K562 (cell line): ENCODE measurements at regions not wholly inside any gene's neighbourhood (a gene's known extent, or its start where the extent isn't known, plus 50 kb on each side); places are given as distances from the start of the nearest gene placed in this dataset.

Source experiments
- CTBP1 ChIP-seq: fragments of 450-650 bp; IDR thresholded peaks from 2 replicates; pipeline ENCODE4 v1.6.1; 2016; ENCODE audit warnings: borderline replicate concordance
- DNMT1 ChIP-seq: fragments of 450-650 bp; IDR thresholded peaks from 2 replicates; pipeline ENCODE4 v1.6.1; 2016; ENCODE audit warnings: antibody characterized with exemption, mild to moderate bottlenecking
- FOXJ2 ChIP-seq: fragments of 200-800 bp; sonication (Bioruptor generic); IDR thresholded peaks from 2 replicates; pipeline ENCODE4 v1.6.1; 2016; ENCODE audit warnings: missing genetic modification characterization, missing compliant biosample characterization
- GABPA ChIP-seq: fragments of 200-800 bp; sonication (Bioruptor generic); conservative IDR thresholded peaks from 2 replicates; pipeline ENCODE4 v1.6.1; 2016; ENCODE audit warnings: low read depth, missing genetic modification characterization, missing compliant biosample characterization
- GTF2B ChIP-seq: IDR thresholded peaks from 2 replicates; pipeline ENCODE4 v1.6.1; 2011; ENCODE audit not compliant: insufficient read length; ENCODE audit errors: extremely low read depth
- GTF2F1 ChIP-seq: IDR thresholded peaks from 2 replicates; pipeline ENCODE4 v1.6.1; 2011; ENCODE audit warnings: low read depth, low read length, improper control_type of control experiment
- HDAC6 ChIP-seq: IDR thresholded peaks from 2 replicates; pipeline ENCODE4 v1.6.1; 2012; ENCODE audit warnings: low read depth, mild to moderate bottlenecking, control low read depth, inconsistent platforms, low read length, moderate library complexity
- HMG20A ChIP-seq: fragments of 450-650 bp; formaldehyde crosslinking; conservative IDR thresholded peaks from 2 replicates; pipeline ENCODE4 v1.4.0; 2020; ENCODE audit warnings: mild to moderate bottlenecking, mixed read lengths
- JUND ChIP-seq, 2 experiments: IDR thresholded peaks; 2 replicates in 1 of 2; 3 replicates in 1 of 2; pipeline ENCODE4 v1.6.1; 2011; ENCODE audit warnings: borderline replicate concordance in 2 of 2, low read depth in 2 of 2, low read length in 2 of 2, improper control_type of control experiment in 1 of 2, missing biosample characterization in 1 of 2, missing genetic modification characterization in 1 of 2, missing genetic modification reagents in 1 of 2
- MCM3 ChIP-seq: fragments of 450-650 bp; IDR thresholded peaks from 2 replicates; pipeline ENCODE4 v1.6.1; 2016
- NFYB ChIP-seq: IDR thresholded peaks from 2 replicates; pipeline ENCODE4 v1.6.1; 2011; ENCODE audit warnings: mild to moderate bottlenecking, moderate library complexity; ENCODE audit not compliant: insufficient read length; ENCODE audit errors: extremely low read depth
- NR2F6 ChIP-seq: fragments of 450-650 bp; formaldehyde crosslinking; IDR thresholded peaks from 2 replicates; pipeline ENCODE4 v1.4.0; 2020; ENCODE audit warnings: mild to moderate bottlenecking
- RAD21 ChIP-seq, 2 experiments: fragments of 250-450 bp in 1 of 2; fragments of 450-650 bp in 1 of 2; sonication (Bioruptor Pico) in 1 of 2; formaldehyde crosslinking in 1 of 2; IDR thresholded peaks in 1 of 2; conservative IDR thresholded peaks in 1 of 2; 2 replicates each; pipeline versions ENCODE4 v1.4.0 to v1.8.0; 2020 to 2022; ENCODE audit warnings: mild to moderate bottlenecking in 2 of 2, moderate library complexity in 1 of 2
- RBM14 ChIP-seq: fragments of 200-400 bp; formaldehyde crosslinking; IDR thresholded peaks from 2 replicates; pipeline ENCODE4 v1.6.1; 2018; ENCODE audit warnings: low read depth, mild to moderate bottlenecking, low read length, moderate library complexity, borderline replicate concordance; ENCODE audit not compliant: insufficient read depth
- RBM34 ChIP-seq: fragments of 200-400 bp; formaldehyde crosslinking; IDR thresholded peaks from 2 replicates; pipeline ENCODE4 v1.6.1; 2018; ENCODE audit warnings: low read length, borderline replicate concordance; ENCODE audit not compliant: insufficient read depth
- SMARCA4 ChIP-seq: fragments of 450-650 bp; IDR thresholded peaks from 2 replicates; pipeline ENCODE4 v1.6.1; 2016
- SMARCE1 ChIP-seq: fragments of 450-650 bp; IDR thresholded peaks from 2 replicates; pipeline ENCODE4 v1.7.1; 2016; ENCODE audit warnings: mild to moderate bottlenecking
- SRSF1 ChIP-seq: fragments of 200-400 bp; formaldehyde crosslinking; IDR thresholded peaks from 2 replicates; pipeline ENCODE4 v1.6.1; 2017; ENCODE audit warnings: mild to moderate bottlenecking, low read depth, low read length, moderate library complexity
- STAT5A ChIP-seq: IDR thresholded peaks from 2 replicates; pipeline ENCODE4 v1.6.1; 2012; ENCODE audit warnings: low read length, inconsistent platforms, borderline replicate concordance
- TCF3 ChIP-seq: sonication (generic); formaldehyde crosslinking; IDR thresholded peaks from 2 replicates; pipeline ENCODE4 v1.4.0; 2020; ENCODE audit warnings: mild to moderate bottlenecking, missing genetic modification reagents
- YBX1 ChIP-seq: fragments of 450-650 bp; IDR thresholded peaks from 2 replicates; pipeline ENCODE4 v1.7.1; 2016; ENCODE audit warnings: mild to moderate bottlenecking
- ZBTB26 ChIP-seq: fragments of 450-650 bp; formaldehyde crosslinking; IDR thresholded peaks from 2 replicates; pipeline ENCODE4 v1.4.0; 2022; ENCODE audit warnings: missing genetic modification characterization
- ZNF165 ChIP-seq: fragments of 250-450 bp; sonication (Bioruptor Pico); IDR thresholded peaks from 2 replicates; pipeline ENCODE4 v1.4.0; 2020; ENCODE audit warnings: borderline replicate concordance
- ZNF253 ChIP-seq: fragments of 250-450 bp; sonication (Bioruptor Pico); conservative IDR thresholded peaks from 2 replicates; pipeline ENCODE4 v1.6.1; 2021; ENCODE audit warnings: mild to moderate bottlenecking
- ZNF398 ChIP-seq: fragments of 250-450 bp; sonication (Bioruptor Pico); IDR thresholded peaks from 2 replicates; pipeline ENCODE4 v1.8.0; 2021; ENCODE audit warnings: moderate library complexity, mild to moderate bottlenecking, inconsistent platforms
- ZNF586 ChIP-seq: fragments of 450-650 bp; formaldehyde crosslinking; conservative IDR thresholded peaks from 2 replicates; pipeline ENCODE4 v1.4.0; 2020; ENCODE audit warnings: mild to moderate bottlenecking, moderate library complexity

GRCh38 chr15:79595995-79596622 is 164.0 kb downstream of the MINAR1 start (continued):
- TF ChIP-seq FOXJ2 (tag) (no peak), SMARCA4 (no peak), SMARCE1 (no peak), CTBP1 (peak; percentile 59; the same call in 1 of the 2 replicates), GTF2B (no peak), GABPA (tag) (no peak), NFYB (no peak), RBM34 (no peak), RBM14 (no peak), ZNF586 (CRISPR knock-in tag) (no peak), HDAC6 (no peak), RAD21 (CRISPR knock-in tag; conservative IDR thresholded peaks at IDR 0.05 in 1 of 2, IDR thresholded peaks at IDR 0.05 in 1 of 2) (peak; percentile 80 to 94), GTF2F1 (no peak), ZNF398 (CRISPR knock-in tag) (no peak), SRSF1 (no peak), ZNF253 (CRISPR knock-in tag) (no peak), MCM3 (no peak), YBX1 (no peak), JUND (IDR thresholded peaks at IDR 0.05; ENCODE audit: borderline replicate concordance, low read depth, low read length) (peak; percentile 53; the same call in 1 of the 2 replicates), JUND (tag; IDR thresholded peaks at IDR 0.05; ENCODE audit: borderline replicate concordance, low read depth, low read length) (no peak), TCF3 (CRISPR knock-in tag) (no peak), DNMT1 (no peak), ZBTB26 (no peak), ZNF165 (CRISPR knock-in tag) (no peak), HMG20A (CRISPR knock-in tag) (no peak), NR2F6 (no peak), STAT5A (no peak)
